EH (cell line): ENCODE measurements at regions not wholly inside any gene's neighbourhood (a gene's known extent, or its start where the extent isn't known, plus 50 kb on each side); places are given as distances from the start of the nearest gene placed in this dataset.
"Not testable (repeated sequence)": the region's sequence is repeated elsewhere in the genome, so short reads cannot be mapped to it uniquely, and the experiment has no call there.

Experiments used
- DNase-seq: peaks from one replicate; pipeline ENCODE4 v3.0.0-alpha.2; 2015; ENCODE audit warnings: low read depth

DNA sequence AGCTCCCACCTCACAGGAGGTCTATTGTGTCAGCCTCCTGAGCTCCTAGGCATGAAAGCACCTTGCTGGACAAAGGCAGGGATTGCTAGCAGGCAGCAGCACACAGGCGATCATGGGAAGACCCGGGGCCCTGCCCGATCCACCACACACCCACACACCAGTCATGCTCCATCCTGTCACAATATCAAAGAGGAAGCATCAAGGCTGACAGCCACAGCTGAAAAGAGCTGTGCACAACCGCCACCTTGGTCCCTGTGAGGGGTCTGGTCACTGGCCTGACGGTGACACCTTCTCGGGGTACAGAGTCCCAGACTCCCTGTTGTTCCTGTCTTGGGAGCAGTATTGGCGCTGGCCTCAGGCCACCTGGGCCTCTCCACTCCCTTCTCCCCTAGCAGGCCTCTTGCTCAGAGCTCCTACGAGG lies 89.7 kb upstream of the RET start:
- no peak for DNase-seq

DNA sequence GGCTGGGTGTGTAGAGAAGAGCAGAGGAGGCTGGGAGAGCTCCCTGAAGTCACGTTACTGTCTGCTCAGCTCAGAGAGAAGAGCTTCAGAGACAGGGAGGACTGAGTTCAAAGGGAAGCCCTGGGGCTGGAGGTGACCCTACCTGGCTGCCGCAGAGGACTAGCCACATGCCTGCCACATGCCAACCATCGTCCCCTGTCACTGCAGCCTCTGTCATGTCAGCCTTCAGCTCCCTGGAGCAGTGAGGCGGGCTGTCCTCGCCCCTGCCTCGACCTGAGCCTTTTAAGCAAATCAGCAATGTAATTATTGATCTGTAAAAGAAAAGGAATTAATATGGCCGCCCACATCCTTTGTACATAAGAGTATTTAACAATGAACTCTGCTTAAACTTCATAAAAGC lies 89.3 kb upstream of the RET start:
- DNase-seq = no peak

DNA sequence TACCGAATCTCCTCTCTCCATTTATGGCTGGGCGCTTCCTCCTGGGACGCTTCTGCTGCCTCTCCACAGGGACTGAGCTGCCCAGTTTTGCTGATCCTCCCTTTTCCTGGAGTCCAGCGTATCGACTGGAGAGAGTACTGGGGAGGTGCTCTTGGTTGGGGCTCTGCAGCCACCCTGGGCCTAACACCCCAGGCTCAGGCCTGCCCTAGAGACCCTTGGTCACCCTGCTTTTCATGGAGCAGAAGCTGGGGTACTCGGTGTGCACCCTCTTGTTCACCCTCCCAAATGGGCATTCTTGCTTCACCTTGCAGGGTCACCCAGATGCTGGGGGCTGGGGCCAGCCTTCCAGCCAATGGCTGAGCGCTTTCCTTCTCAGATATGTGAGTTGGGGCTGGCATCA lies 88.8 kb upstream of the RET start:
- DNase-seq = no peak

DNA sequence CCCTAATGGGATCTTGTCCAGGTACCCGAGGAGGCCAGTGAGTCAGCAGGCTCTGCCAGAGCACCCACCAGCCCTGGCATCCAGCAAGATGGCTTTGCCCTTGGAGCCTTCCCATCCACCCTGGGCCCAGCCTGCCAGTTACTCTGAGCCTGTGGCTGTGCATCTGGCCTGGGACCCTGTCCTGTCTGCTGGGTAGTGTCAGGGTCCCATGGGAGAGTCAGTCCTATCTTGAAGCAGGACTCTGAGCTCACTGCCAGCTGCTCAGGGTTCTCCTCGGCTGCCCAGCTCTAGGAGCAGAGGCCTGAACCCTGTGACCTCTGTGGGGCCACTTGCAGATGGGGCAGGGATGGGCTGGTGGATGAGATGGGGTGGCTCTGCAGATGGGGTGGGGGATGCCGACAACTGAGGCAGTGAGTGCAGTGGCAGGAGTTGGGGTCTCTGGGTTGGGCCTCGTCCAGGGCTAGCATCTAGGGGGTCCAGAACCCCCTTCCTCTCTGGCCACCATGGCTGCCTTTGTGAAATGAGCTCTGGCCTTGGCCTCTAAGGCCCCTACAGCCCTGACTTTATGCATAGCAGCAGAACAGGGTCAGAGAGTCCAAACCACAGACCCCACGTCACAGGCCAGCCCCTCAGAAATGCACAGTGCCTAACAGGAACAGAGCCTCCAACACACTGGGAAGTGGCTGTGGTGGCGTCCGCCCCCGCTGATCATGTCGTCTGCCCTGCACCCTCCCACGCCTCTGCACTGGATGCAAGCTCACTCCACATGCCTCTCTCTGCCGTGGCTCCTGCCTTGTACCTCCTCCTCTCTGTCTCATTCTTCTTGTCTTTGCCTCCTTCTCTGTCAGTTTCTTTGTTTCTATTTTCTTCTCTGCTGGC lies 88.1 kb upstream of the RET start:
- no peak for DNase-seq

DNA sequence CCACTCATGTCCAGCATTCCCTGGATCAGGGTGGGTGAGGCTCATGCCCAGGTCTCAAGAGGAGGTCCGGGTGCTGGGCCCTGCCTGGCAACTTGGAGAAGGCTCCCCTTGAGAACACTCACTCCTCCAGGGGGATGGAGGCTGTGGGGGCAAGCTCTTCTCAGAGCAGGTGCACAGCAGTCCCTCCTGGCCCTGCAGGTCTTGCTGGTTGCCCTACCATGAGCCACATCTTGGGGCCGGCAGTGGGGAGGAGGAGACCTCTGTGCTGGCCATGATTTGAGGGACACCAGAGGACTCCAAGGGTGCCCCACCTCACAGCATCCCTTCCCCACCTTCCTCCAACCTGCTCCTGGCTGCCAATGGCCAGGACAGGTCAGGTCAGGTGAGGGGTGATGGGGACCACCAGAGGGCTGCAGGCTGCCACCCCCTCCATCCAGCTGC lies 87.4 kb upstream of the RET start:
- DNase-seq = no peak

DNA sequence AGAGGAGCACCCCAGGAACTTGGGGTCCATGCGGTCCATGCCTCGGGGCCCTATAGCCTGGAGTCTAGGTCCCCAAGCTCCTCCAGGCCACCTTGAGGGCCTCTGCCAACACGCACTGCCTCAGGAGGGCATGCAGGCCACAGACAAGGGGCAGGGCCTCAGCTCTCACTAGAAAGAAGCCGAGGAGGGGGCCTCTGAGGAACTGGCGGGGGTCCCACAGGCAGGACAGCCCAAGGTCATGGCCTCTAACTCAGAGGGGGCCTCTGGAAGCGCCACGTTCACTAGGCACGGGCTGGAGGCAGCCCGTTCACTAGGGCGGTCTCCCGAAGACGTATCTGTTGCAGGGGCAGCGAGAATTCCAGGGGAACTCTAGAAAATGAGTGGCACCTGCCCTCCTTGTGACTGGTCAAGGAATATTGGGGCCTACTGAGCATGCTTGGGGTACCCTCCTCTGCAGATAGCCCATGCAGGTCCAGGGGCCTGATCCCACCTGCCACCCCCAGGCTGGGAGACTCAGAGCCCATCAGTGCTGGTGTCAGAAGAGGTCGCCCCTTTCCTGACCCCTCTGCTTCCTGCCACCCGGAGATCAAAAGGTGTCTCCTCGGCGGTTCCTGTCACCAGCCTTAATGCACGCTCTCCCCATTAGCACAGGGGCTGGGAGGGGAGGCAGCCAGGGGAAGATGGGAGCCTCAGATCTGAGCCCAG lies 86.7 kb upstream of the RET start:
- DNase-seq = no peak

DNA sequence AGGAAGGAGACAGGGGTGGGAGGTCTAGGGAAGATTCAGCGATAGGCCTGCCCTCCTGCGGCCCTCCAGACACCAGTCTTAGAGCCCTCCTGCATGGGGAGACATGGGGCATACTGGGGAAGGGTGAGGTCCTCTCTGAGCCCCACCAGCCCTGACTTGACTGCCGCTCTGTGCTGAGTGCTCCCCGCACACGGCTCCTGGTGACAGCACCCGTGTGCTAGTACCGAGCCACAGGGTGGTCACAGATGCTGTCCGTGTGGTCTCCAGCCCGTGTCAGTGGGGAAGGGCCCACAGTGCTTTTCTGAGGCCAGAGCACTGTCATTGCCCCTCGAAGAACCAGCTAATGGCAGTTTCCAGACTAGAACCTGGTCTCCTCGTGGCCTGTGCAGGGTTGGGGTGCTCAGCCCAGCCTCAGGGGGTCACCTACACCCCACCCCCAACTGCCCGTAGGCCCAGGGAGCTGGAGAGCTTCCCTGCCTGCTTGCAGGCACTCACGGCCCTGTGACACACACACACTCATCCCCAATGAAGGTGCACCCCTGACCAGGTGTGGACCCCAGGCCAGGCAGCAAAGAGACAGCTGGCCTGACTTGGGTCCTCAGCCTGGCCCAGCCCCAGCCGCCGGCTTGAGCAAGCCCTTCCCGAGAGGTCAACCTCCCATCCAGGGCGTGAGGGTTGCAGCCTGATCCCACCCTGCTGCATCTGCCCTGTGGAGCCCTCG lies 86.0 kb upstream of the RET start:
- DNase-seq = no peak

DNA sequence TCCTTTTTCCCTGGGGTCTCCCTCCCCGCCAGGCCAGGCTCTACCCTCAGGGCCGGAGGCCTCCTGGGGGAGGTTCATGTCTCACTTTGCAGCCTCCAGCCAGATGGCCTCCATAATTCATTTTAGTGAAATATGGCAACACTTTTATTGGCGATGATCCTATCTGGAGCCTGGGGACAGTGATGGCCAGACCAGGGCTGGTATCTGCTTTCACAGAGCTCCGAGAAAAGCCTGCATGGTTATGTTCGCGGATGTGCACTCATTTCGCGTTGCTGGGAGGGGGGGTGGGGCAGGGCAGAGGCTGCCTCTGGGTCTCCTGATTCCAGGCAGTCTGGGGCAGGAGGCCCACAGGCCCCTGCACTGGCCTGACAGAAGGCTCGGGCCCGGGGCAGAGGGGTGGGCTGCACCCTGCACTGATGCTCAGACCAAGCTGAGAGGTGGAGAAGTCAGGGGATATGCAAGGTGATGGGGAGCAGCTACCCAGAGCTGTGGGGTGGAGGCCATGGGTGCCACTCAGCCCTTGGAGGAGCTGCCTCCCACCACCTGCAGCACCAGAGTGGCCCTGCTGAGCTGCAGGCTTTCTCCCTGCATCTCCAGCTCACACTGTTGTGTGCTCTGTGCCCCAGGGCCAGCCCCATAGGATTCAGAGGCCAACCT lies 85.3 kb upstream of the RET start:
- DNase-seq = no peak

DNA sequence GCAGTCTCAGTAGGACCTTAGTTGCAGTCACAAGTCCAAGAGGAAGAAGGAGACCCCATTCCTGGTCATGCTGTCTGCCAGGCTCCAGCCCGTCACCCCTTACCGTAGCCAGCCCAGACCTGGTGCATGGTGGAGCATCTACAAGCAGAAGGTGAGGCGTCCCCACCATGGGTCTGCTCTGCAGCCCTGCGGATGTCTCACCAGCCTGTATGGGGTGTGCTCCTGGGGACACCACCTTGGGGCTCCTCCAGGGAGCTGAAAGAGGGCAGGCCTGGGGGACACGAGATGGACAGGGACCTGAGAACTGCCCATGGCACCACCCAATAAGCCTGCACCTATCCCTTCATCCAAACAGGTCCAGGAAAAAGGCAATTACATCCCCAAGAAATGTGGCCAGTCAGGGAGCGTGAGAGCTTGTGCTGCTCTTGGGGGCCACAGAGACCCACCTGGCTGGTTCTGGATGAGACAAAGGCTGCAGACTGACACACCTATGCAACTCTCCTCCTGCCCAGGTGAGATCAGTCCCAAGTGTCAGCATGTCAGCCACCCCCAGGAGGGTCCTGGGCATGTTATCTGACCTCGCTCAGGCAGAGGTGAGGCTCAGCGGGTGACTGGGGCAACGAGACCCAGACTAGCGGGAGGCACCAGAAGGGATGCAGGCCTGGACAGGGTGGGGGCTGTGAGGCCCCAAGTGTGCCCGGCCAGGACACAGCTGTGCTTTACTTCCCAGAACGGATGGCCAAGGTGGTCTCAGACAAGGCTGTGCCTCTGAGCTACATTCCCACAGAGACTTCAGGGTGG lies 84.5 kb upstream of the RET start:
- no peak for DNase-seq

DNA sequence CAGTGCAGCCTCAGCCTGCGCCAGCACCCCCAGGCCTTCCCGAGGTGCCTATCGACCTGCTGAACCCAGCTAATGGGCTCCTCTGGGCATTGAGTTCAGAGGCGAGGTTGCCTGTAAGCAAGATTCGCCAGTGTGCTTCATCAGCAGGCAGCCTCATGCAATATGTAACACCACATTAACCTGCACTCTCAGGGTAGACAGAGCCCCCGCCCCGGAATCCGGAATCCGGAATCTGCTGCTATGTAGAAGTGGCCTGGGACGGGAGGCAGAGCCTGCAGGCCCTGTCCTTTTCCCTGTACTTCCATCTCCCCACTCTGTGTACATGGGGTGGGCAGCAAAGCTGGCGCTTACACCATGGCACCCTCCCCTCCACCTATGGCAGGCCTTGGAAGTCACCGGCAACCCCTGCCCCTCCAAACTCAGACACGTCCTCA lies 83.9 kb upstream of the RET start:
- no peak for DNase-seq

DNA sequence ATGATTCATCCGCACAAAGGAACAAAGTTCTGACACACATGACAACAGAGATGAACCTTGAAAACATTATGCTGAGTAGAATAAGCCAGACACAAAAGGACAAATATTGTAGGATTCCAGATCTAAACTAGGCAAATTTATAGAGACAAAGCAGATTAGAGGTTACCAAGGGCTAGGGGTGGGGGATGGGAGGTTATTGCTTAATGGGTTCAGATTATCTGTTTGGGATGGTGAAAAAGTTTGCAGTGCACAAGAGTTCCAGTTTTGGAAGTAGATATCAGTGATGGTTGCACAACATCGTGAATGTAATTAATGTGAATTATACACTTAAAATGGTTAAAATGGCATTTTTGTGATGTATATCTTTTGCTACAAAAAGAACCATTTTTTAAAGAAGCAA lies 82.0 kb upstream of the RET start:
- DNase-seq = not testable (repeated sequence)

DNA sequence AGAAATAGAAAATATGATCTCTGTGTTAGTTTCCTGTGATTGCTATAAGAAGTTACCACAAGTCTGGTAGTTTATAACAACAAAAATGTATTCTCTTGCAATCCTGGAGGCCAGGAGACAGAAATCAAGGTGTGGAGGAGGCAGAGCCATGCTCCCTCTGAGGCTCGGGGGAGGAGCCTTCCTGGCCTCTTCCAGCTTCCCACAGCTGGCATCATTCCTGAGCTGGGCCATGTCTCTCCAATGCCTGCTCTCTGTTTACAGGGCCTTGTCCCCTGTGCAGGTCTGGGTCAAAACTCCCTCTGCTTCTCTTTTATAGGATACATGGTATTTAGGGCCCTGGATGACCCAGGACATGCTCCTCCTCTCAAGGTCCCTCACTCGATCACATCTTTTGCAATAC lies 81.3 kb upstream of the RET start:
- no peak for DNase-seq

DNA sequence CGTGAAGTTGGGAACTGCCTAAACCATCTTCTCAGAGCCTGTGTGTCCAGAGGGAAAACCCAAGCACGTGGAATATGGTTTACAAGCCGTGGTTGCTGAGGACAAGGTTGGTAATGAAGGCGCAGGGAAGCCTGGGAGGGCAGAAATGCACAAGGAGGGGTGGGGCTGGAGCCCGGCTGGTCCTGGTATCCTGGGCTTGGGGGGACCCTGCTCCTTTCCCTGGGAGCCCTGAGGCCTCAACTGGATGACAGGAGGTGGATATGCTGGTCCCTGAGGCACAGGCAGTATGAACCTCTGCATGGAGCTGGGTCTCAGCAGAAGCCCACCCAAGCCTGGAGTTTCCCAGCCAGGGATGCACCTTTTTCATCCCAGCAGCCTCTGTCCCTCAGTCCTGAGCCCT lies 80.3 kb upstream of the RET start:
- no peak for DNase-seq

DNA sequence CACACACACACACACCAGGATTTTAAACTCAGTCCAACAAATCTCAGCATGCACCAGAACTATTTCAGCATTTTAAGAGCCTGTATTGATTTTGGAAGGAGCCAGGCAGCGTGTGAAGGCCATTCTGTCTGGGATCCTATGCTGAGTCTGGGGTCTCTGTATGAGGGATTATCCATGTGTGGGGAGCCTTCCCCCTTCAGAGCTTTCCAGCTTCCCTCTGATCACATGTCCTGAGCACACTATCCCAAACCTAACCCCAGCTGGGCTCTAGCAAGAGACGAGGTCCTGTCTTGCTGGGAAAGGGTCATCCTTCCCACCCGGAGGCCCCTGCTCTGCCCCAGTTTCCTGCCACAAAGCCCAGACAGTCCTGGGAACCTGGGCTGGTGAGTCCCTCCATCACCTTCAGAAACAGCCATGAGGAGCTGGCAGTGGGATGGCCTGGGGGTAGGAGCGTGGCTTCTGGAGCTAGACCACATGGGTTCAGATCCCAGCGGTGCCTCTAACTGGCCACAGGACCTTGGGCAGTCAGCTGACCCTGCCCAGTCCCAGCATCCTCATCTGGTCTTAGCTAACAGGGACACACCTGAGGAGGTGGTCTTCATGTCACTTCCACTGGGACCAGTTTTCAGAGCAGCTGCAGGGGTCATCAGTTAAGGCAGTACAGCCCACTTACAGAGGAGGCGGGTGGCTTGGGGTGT lies 79.6 kb upstream of the RET start:
- DNase-seq = no peak

DNA sequence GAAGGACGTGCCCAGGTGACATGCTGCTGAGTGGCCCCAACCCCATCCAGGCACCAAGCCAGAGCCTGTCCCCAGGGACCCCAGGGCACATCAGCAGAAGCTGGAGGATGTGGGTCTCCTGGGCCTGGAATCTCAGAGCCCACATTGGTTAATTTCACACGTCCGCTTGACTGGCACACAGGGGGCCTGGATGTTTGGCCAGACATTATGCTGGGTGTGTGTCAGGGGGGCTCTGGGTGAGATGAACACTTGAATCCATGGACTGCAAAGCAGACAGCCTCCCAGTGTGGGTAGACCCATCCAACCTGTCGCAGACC lies 79.1 kb upstream of the RET start:
- DNase-seq = no peak

DNA sequence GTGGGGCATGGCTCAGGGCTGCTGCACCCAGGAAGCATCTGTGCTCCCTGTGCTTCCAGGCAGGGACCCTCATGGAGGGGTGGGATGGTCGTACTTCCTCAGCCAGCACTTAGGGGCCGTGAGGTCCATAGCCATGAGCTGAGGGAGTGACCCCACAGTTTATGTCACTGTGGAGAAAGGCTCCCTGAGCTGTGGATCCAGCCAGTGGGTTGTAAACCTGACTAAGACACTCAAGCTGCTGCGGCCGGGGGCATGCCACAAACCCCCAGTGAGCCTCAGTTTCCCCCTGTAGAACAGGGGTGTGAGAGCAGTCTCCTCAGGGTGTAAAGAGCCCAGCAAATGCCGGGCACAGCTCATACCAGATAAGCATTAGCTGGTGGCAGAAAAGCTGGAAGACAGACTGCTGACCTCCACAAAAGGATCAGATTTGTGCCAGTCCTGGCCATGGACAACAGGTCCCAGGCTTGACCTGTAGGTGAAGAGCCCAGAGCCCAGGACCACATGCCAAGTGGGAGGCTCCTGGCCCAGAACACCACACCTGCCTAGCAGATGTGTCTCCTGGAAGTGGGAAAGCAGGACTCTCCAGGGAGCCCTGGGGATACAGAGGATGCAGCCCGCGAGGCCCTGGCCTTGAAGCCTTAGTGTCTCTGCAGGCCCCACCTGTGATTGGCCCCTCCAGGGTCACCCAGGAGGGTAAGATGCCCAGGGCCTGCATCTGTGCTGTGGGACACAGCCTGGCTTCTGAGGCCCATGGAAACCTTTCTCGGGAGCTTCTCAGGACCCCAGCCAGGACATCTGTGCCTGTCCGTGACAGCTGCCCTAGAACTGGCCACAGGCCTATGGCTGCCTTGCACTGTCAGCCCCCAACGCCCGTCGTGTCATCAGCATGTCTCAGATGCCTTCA lies 78.1 kb upstream of the RET start:
- no peak for DNase-seq

DNA sequence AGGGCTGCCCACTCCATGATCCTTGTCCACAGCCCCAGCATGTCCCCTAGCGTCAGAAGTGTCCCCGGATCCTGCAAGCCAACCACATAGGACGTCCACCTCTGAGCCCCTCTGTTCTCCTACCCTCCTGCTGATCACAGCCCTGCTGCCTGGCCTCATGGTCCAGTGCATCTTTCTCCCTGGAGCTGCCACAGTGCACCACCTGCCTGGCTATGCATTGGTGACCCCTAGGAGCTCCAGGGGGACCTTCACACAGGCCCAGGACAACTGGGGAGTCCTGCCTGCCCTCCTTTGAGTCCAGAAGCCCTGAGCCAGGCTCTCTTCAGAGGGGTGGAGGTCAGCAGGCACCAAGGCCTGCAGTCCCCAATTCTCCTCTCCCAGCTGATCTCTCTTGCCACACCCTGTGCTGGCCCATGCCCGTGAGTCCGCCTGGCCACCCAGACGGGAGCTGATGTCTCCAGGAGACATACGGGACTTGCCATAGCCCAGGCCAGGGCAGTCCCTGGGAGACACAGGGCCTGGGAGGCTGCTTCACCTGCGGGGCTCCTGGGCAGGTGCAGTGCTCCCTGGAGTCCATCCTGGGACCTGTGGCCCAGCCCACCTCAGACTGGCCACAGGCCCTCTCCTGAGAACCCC lies 77.4 kb upstream of the RET start:
- no peak for DNase-seq

DNA sequence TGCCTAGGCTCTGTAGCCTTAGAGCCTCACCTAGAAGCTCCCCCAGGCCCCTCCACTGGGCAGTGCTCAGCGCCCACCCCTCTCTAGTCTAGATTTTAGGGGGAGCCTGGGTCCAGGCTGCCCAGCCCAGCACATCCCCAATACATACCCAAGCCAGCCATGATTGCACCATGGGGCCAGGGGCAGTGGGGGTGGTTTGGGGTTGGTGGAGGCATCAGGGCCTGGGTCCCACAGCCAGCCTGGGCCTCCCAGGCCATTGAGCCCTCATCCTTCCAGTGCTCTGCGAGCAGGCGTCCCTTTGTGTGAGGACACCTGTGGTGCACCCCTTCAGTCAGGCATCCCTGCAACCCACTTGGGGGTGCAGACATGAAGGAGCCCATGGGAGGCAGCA lies 76.9 kb upstream of the RET start:
- no peak for DNase-seq

DNA sequence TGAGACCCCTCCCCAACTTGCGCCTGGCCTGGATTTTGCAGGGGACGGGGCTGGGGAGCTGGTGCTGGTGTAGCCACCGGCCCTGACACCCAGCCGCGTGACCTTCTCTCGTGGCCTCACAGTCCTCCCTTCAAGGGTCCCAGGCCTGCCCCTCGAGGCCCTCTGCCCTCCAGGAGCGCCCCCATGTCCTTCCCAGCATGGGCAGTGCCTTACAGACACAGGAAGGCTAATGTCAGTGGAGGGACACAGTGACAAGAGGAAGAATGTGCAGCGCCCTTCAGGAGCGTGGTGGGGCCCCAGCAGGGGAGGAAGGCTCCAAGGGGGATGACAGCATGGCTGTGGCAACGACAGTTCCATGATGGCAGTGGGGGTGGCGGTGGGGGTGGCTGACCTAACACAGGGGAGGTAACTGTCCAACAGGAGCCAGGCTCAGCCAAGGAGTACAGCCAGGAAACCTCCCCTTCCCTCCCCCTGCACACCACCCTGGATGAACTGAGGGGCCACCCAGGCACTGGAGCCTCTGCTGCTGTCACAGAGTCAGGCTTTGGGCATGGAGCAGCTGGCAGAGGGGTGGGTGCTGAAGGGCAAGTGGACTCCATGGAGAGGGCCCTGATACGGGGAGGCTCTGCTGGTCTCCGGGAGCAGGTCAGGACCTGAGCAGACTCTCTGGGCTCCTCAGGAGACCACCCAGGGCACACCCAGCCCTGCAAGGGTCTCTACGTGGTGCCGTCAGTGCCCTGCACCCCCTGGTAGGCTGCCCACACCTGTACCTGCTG lies 76.0 kb upstream of the RET start:
- no peak for DNase-seq
